Mammary epithelial cell (primary cell): ENCODE measurements at regions not wholly inside any gene's neighbourhood (a gene's known extent, or its start where the extent isn't known, plus 50 kb on each side); places are given as distances from the start of the nearest gene placed in this dataset.

Experiments
- EZH2 ChIP-seq: IDR thresholded peaks from 2 replicates; pipeline ENCODE4 v1.6.1; 2012; ENCODE audit warnings: low read length, inconsistent platforms, borderline replicate concordance
- TF ChIP-seq, protein P1 (sequence below), 2 donors: IDR thresholded peaks in 1 of 2; conservative IDR thresholded peaks in 1 of 2; 2 replicates each; pipeline ENCODE4 v1.5.1; 2011 to 2012; ENCODE audit warnings: inconsistent platforms in 2 of 2, low read length in 2 of 2, mild to moderate bottlenecking in 2 of 2, control low read depth in 1 of 2, low read depth in 1 of 2; ENCODE audit not compliant: insufficient read depth in 1 of 2; ENCODE audit errors: extremely low read depth in 1 of 2

DNA sequence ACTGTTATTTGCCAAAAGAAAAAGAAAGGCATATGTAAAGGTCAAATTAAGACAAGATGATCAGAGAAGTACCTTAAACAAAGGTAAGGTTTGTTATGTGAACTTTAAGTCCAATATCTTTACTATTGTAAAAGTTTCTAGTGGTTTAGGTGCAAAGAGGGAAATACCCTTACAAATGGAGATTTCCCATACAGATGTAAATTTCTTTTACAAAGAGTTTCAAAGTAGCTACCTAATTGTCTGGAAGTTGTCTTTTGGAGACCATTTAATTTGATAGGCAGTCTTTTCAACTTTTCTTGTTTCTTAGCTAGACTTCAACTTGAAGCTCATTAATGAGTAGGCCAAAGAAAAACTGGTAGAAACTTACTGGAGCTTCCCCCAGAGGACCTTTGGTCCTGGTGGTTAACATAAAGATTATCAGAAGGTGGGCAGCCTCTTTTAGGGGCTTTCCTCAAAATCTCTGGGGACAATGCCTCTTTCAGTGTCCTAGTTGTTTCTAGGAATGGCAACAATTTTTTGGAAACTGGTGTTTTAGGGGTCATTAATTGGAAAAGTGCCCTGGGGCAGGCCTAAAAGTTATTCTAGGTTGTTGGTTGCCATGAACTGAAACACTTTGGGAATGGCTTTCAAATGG is 297.3 kb downstream of the GUCY2F start:
- TF ChIP-seq, protein P1, sequence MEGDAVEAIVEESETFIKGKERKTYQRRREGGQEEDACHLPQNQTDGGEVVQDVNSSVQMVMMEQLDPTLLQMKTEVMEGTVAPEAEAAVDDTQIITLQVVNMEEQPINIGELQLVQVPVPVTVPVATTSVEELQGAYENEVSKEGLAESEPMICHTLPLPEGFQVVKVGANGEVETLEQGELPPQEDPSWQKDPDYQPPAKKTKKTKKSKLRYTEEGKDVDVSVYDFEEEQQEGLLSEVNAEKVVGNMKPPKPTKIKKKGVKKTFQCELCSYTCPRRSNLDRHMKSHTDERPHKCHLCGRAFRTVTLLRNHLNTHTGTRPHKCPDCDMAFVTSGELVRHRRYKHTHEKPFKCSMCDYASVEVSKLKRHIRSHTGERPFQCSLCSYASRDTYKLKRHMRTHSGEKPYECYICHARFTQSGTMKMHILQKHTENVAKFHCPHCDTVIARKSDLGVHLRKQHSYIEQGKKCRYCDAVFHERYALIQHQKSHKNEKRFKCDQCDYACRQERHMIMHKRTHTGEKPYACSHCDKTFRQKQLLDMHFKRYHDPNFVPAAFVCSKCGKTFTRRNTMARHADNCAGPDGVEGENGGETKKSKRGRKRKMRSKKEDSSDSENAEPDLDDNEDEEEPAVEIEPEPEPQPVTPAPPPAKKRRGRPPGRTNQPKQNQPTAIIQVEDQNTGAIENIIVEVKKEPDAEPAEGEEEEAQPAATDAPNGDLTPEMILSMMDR (conservative IDR thresholded peaks at IDR 0.05 in 1 of 2, IDR thresholded peaks at IDR 0.05 in 1 of 2; ENCODE audit: extremely low read depth in 1 of 2, insufficient read depth in 1 of 2, low read depth in 1 of 2, low read length in 2 of 2): no peak
- TF ChIP-seq EZH2: no peak
